Body of pancreas (tissue), 4 donors: ENCODE measurements at regions not wholly inside any gene's neighbourhood (a gene's known extent, or its start where the extent isn't known, plus 50 kb on each side); places are given as distances from the start of the nearest gene placed in this dataset.

Experiments used
- ATAC-seq: fragments of 150-250 bp; one replicate; pipeline ENCODE4 v1.9.1; 2016
- DNase-seq, 4 donors: peaks; one replicate each; pipeline ENCODE4 v3.0.0-alpha.2; 2019
- H3K27ac ChIP-seq, 4 donors: fragments of 200-600 bp; sonication (generic); 1 replicate in 3 of 4; 2 replicates in 1 of 4; pipeline versions ENCODE4 v1.5.1 to v1.6.1; 2016 to 2019; ENCODE audit warnings: mild to moderate bottlenecking in 1 of 4, mixed read lengths in 1 of 4, moderate library complexity in 1 of 4
- H3K27me3 ChIP-seq, 2 donors: fragments of 200-600 bp; sonication (generic); one replicate each; pipeline ENCODE4 v1.6.0; 2016; ENCODE audit warnings: mild to moderate bottlenecking in 1 of 2
- H3K36me3 ChIP-seq, 2 donors: fragments of 200-600 bp; sonication (generic); replicated peaks in 1 of 2; 2 replicates each; pipeline ENCODE4 v1.5.1; 2016; ENCODE audit warnings: low read depth in 2 of 2; ENCODE audit not compliant: insufficient read depth in 1 of 2
- H3K4me1 ChIP-seq: fragments of 200-600 bp; sonication (generic); one replicate; pipeline ENCODE4 v1.6.0; 2016
- H3K4me3 ChIP-seq, 2 donors: fragments of 200-600 bp; sonication (generic); 1 replicate in 1 of 2; 2 replicates in 1 of 2; pipeline ENCODE4 v1.5.1; 2016 to 2019
- H3K9me3 ChIP-seq, 3 donors: fragments of 200-600 bp; sonication (generic); 1 replicate in 2 of 3; 2 replicates in 1 of 3; pipeline ENCODE4 v1.5.1; 2016
- CTCF ChIP-seq, 7 experiments: fragments of 450-650 bp in 4 of 7; fragments of 200-600 bp in 3 of 7; sonication (generic) in 3 of 7; IDR thresholded peaks; one replicate each; pipeline ENCODE4 v1.5.1; 2016 to 2019; ENCODE audit warnings: antibody characterized with exemption in 7 of 7
- POLR2A ChIP-seq, 3 donors: fragments of 450-650 bp; IDR thresholded peaks; one replicate each; pipeline ENCODE4 v1.6.1; 2016; ENCODE audit warnings: antibody characterized with exemption in 3 of 3, mild to moderate bottlenecking in 2 of 3
- WGBS, 2 donors: methylation state at CpG; one replicate each; pipeline ENCODE4 v1.1.5; 2017; 5-methylcytosine and 5-hydroxymethylcytosine counted together
- intact Hi-C: fragments of 100-400 bp; cut with DNase I; formaldehyde crosslinking; loops from one replicate; pipeline ENCODE4 v1.15.1; 2023

GRCh38 chr10:78581133-78581694 lies 487.6 kb upstream of the ZMIZ1 start:
- WGBS, 2 donors = 68 to 70% methylated on average over 4 of the region's 4 CpGs
- no peak overlapping the region for H3K4me3 ChIP-seq
- H3K4me1 ChIP-seq = no peaks in the 10 kb centered on the region
- H3K27ac ChIP-seq = no peak overlapping the region
- ATAC-seq = no peak
- TF ChIP-seq POLR2A (IDR thresholded peaks at IDR 0.05) (no peak), CTCF (IDR thresholded peaks at IDR 0.05) (no peak)
- H3K9me3 ChIP-seq = no peaks in the 10 kb centered on the region
- DNase-seq = no peak
- intact Hi-C loops = no loop called here
- no peaks in the 10 kb centered on the region for H3K36me3 ChIP-seq
- H3K27me3 ChIP-seq = no peaks in the 10 kb centered on the region

GRCh38 chr10:78582540-78582939 lies 486.2 kb upstream of the ZMIZ1 start:
- no peaks in the 10 kb centered on the region for H3K9me3 ChIP-seq
- no peaks in the 10 kb centered on the region for H3K27me3 ChIP-seq
- H3K4me3 ChIP-seq = no peak overlapping the region
- TF ChIP-seq CTCF (IDR thresholded peaks at IDR 0.05) = no peak
- TF ChIP-seq POLR2A (IDR thresholded peaks at IDR 0.05) = no peak
- no peaks in the 10 kb centered on the region for H3K4me1 ChIP-seq
- intact Hi-C loops = no loop called here
- DNase-seq = no peak
- no peaks in the 10 kb centered on the region for H3K36me3 ChIP-seq
- ATAC-seq = no peak
- H3K27ac ChIP-seq = no peak overlapping the region

- Histone ChIP-seq H3K9me3 (no peaks in the 10 kb centered on the region), H3K4me1 (peaks cover 6% of the 10 kb centered on the region), H3K27ac (no peak overlapping the region), H3K36me3 (no peaks in the 10 kb centered on the region), H3K27me3 (no peaks in the 10 kb centered on the region), H3K4me3 (no peak overlapping the region)
- ATAC-seq = no peak
- intact Hi-C loops = no loop called here
- no peak for DNase-seq
- WGBS, 2 donors = 67 to 74% methylated on average over 3 to 4 of the region's 4 CpGs
- no peak for TF ChIP-seq CTCF (IDR thresholded peaks at IDR 0.05)
- TF ChIP-seq POLR2A (IDR thresholded peaks at IDR 0.05) = no peak
These were observed 484.5 kb upstream of the ZMIZ1 start for GRCh38 chr10:78584266-78584665.

- Histone ChIP-seq H3K4me3 (no peak overlapping the region), H3K36me3 (no peaks in the 10 kb centered on the region), H3K9me3 (no peaks in the 10 kb centered on the region), H3K27me3 (no peaks in the 10 kb centered on the region), H3K4me1 (peaks cover 6% of the 10 kb centered on the region), H3K27ac (no peak overlapping the region)
- intact Hi-C loops = no loop called here
- DNase-seq (no peak), ATAC-seq (no peak)
- TF ChIP-seq CTCF (IDR thresholded peaks at IDR 0.05) = no peak
- no peak for TF ChIP-seq POLR2A (IDR thresholded peaks at IDR 0.05)
- WGBS, 2 donors = 77 to 79% methylated on average over 7 of the region's 7 CpGs
These were observed 484.1 kb upstream of the ZMIZ1 start for GRCh38 chr10:78584681-78585080.

GRCh38 chr10:78585952-78586351 lies 482.8 kb upstream of the ZMIZ1 start:
- no peak overlapping the region for H3K27ac ChIP-seq
- no peak overlapping the region for H3K4me3 ChIP-seq
- H3K27me3 ChIP-seq = no peaks in the 10 kb centered on the region
- H3K4me1 ChIP-seq = peaks cover 6% of the 10 kb centered on the region
- H3K36me3 ChIP-seq = no peaks in the 10 kb centered on the region
- TF ChIP-seq POLR2A (IDR thresholded peaks at IDR 0.05) (no peak), CTCF (IDR thresholded peaks at IDR 0.05) (no peak)
- intact Hi-C loops = no loop called here
- no peaks in the 10 kb centered on the region for H3K9me3 ChIP-seq
- no peak for ATAC-seq
- no peak for DNase-seq
- WGBS, 2 donors = 86 to 93% methylated on average over 4 of the region's 4 CpGs
